ENCODE measurements at regions not wholly inside any gene's neighbourhood (a gene's known extent, or its start where the extent isn't known, plus 50 kb on each side); places are given as distances from the start of the nearest gene placed in this dataset.
"Not testable (repeated sequence)": the region's sequence is repeated elsewhere in the genome, so short reads cannot be mapped to it uniquely, and the experiment has no call there.

DNA sequence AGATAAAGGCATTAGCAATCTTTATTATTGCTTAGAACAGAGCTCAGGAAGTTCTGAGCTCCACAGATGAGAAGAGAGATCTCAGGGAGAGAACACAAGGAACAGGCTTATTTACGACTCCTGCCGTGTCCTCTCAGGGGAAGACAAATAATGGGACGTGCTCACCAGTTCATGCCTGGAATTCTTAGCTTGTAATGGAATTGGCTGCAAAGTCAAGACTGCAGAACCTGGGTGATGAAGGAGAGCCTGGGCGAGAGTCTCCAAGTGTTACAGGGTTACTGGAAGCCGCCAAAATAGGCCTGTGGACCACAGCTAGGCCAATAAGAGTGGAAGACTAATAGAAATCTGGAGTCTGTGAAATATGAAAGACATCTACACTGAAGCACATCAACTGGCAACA is 174.5 kb upstream of the ADAMTSL1 start:
- no peak for DNase-seq

DNA sequence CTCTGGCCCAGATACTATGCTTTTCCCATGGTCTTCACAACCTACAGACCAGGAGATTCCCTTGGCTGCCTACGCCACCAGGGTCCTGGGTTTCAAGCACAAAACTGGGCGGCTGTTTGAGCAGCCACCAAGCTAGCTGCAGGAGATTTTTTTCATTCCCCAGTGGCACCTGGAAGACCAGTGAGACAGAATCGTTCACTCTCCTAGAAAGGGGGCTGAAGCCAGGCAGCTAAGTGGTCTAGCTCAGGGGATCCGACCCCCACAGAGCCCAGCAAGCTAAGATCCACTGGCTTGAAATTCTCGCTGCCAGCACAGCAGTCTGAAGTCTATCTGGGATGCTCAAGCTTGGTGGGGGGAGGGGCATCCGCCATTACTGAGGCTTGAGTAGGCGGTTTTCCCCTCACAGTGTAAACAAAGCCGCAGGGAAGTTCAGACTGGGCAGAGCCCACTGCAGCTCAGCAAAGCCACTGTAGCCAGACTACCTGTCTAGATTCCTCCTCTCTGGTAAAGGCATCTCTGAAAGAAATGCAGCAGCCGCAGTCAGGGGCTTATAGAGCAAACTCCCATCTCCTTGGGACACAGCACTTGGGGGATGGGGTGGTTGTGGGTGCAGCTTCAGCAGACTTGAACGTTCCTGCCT is 168.7 kb upstream of the ADAMTSL1 start:
- DNase-seq = not testable (repeated sequence)

DNA sequence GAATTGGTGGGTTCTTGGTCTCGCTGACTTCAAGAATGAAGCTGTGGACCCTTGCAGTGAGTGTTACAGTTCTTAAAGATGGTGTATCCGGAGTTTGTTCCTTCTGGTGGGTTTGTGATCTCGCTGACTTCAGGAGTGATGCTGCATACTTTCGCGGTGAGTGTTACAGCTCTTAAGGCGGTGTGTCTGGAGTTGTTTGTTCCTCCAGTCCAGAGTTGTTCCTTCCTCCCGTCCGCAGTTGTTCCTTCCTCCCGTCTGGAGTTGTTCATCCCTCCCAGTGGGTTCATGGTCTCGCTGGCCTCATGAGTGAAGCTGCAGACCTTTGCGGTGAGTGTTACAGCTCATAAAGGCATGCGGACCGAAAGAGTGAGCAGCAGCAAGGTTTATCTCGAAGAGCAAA is 159.6 kb upstream of the ADAMTSL1 start:
- DNase-seq = no peak

DNA sequence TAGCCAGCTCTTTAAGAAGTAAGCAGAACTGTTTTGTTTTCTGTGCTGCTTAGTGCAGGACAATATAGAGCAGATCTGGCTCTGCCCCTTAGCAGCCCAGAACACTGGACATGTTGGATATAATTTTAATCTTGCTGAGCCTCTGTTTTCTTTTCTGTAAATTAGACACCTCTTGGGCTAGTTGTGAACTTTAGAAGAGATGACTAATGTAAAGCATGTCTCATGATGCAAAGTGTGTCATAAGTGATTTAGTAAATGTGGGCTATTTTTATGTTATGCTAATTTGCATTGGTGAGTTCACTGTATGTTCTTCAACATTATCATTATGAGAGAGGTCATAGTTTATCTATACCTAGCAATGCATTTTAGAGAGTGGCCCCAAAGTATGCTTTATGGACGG is 156.1 kb upstream of the ADAMTSL1 start:
- no peak for DNase-seq

DNA sequence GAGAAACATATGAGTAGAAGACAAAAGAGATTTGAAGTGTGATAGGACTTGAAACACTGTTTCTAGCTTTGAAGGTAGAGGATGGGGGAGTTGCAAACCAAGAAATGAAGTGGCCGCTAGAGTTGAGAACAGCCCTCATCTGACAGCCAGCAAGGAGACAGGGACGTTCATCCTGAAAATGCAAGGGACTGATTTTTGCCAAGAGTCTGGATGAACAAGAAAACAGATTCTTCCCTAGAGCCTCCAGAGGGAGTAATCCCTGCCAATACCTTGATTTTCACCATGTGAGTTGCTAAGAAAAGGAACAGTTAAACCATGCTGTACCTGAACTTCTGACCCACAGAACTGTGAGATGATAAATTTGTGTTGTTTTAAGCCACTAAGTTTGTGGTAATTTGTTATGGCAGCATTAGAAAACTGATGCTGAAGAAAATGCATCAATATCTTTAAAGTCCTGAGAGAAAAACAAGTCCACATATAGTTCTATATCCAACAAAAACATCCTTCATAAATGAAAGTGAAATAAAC is 154.0 kb upstream of the ADAMTSL1 start:
- no peak for DNase-seq

DNA sequence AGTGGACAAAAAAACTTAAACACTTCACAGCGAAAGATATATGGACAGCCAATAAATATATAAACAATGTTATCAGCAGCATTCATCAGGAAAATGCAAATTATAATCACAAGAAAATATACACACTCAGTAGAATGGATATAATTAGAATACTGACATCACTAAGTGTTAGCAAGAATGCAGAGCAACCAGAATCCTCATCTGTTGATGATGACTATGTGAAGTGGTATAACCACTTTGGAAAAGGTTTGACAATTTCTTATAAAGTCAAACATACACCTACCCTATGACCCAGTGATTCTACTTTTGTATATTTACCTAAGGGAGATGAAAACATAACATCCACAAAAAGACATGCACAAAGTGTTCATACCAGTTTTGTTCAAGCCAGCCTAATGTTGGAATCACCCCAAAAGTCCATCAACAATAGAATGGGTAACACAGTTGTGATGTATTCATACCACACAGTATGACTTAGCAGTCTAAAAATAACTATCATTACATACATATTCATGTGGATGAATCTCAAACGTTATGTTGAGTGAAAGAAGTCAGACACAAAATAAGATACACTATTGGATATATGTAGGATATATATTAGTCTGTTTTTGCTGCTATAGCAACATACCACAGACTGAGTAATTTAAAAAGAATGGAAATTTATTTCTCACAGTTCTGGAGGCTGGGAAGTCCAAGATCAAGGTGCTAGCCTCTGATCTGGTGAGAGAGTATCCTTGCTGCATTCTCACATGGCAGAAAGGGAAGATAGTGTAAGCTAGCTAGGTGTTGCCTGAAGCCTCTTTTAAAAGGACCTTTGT is 148.8 kb upstream of the ADAMTSL1 start:
- no peak for DNase-seq

DNA sequence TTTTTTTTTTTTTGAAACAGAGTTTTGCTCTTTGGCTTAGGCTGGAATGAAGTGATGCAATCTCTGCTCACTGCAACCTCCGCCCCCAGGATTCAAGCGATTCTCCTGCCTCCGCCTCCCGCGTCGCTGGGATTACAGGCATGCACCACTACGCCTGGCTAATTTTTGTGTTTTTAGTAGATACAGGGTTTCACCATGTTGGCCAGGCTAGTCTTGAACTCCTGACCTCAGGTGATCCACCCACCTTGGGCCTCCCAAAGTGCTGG is 148.3 kb upstream of the ADAMTSL1 start:
- DNase-seq = not testable (repeated sequence)

DNA sequence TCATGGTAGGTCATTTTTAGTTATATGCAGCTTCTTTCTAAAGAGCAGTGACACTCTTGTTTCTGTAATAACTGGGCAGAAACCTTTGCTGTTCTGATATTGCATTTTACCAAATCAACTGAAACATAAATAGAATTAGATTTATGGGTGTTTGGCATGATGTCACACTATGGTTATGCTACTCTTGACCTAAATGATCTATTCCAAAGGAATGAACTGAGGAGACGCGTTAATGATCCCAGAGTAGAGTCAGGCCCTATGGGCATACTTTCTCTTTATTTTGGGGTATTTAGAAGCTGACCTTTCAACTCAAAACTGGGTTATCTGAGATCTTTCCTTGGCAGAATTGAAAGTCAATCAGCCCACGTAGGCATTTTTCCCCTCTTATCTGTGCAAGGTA is 146.8 kb upstream of the ADAMTSL1 start:
- no peak for DNase-seq

DNA sequence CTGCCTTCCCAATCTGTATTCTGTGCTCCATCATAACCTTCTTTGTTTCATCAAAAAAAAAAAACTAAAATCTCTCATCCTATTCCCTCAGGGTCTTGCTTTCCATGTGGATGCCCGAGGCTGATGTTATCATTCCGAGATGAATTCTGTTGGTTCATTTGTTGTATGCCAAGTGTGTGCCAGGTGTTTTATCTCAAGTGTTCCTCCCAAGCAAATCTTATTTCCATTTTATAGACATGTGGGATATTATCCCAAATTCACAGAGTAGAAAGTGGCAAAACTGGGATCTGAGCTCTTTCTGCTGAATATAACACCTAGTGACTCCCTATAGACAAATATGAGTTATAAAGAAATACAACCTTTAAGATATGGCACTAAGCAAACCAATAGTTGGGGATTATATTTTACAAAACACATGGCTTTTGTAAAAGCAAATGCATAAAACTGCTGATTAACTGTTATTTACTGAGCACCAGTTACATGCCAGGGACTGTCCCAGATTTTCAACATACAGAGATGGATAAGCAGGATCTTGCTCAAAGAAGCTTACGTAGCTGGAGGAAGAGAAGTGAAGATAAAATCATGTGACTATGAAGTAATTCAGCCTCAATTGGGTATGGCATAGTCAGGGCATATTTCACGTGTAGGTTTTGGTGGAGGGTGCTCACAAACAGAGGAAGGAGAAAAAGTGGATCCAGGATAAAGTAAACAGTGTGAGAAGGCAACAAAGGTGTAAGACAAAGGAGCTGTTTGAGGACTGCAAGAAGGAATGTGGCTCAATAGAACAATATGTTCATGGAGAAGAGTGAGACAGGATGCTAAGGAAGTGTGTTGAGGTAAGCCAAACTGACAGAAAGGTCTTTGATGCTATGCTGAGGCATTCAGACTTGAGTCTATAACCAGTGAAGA is 143.3 kb upstream of the ADAMTSL1 start:
- DNase-seq = no peak

DNA sequence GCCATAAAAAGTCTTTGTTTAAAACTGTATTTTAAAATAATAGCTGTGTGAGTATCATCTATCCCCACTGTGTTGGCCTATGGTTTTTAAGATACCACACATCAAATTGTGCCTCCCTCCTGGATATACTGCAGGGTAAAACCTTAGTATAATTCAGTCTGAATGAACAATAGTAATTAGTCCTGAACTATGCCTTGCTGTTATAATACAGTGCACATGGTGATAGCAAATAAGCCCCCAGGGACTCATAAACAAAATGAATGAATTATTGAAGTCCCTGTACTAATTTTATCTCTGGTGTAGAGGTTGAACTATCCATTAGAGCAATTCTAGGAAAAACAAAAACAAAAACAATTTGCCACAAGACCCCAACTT is 142.7 kb upstream of the ADAMTSL1 start:
- no peak for DNase-seq

DNA sequence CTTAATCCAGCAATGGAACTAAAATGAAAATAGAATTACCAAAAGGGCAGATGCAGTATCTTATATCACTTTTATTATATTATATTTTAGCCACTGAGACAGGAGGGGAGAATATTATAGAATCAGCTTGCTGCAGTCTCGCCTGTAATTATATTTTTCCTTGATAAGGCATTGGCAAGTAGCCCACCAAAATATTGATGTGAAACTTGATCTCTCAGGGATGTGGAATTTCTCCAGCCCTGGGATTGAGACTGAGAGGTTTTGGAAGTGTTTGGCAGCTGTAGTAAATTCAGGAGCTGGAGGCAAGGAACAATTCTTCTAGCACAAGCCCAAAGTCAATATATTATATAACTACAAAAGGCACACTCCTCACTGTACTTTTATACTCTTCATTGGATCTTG is 142.1 kb upstream of the ADAMTSL1 start:
- DNase-seq = no peak

DNA sequence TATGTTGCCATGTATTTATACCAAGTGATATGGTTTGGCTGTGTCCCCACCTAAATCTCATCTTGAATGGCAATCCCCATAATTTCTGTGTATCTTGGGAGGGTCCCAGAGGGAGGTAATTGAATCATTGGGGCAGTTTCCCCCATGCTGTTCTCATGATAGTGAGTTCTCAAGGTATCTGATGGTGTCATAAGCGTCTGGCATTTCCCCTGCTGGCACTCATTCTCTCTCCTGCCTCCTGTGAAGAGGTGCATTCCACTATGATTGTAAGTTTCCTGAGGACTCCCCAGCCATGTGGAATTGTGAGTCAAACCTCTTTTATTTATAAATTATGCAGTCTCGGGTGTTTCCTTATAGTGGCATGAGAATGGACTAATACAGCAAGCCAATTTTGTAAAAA is 140.8 kb upstream of the ADAMTSL1 start:
- no peak for DNase-seq

DNA sequence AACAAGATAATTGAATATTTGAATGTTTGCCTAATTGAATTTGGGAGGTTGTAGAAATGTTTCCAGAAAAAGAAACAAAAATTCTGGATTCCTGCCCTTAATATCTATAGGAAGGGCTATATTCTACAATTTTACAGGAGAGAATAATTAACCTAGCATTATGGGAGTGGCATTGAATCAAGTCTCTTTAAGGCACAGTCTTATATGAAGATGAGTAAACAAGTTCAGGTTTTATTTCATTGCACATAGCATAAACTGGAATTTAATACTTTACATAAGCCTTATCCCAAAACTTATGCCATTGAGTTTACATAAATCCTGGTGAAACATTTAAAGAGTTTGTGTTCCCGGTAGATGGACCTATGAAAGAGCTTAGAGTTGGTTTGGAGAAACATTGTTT is 138.1 kb upstream of the ADAMTSL1 start:
- no peak for DNase-seq

DNA sequence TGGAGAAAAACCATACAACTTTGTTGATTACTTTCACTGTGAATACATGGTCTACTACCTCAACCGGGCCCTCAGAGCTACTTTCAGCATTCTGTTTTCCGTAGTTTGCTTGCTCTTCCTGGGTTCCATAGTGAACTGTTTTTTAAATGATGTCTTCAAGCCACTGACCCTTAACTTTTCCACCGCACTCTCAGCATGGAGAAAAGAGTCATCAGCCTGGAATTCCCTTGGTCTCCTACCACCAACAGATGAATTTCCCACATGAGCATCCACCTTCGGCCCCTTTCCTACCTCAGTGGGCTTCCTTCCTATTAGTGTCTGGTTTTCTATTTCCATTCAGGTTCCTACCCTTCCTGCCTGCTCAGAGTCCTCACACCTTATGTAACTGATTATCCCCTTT is 135.9 kb upstream of the ADAMTSL1 start:
- DNase-seq = no peak

DNA sequence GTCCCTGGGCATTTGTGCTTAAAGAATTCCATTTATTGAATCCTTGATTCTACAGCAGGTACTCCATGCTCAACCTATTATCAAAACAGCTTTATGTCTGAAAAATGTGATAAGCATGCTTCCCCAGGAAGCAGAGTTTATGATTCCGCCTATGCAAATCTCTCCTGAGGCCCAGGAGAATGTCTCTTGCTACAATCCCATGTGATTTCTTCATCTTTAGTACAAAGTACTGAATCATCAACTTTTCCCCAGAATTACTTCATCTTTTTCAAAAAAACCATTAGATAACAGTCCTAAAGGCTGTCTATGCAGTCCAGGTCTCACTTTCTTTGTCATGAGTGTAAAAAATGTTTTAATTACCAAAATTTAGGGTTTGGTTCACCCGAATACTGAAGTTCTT is 130.2 kb upstream of the ADAMTSL1 start:
- no peak for DNase-seq

DNA sequence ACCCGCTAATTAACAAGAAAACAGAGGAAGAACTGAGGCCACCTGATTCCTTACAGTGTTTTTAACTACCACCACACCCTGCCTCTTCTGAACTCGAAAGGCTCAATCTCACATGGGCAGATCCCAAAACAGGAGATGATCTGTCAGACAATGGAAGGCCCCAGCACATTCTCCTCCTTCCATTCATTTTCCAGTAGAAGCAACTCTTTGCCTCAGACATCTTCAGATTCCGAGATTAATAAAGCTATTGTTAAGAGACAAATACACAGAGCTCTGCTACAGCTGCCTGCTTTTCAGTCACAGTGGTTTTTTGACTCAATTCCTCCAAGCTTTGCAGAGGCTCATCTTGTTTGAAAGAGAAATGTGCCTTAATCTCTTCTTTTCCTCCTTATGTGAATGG is 127.2 kb upstream of the ADAMTSL1 start:
- DNase-seq = no peak

DNA sequence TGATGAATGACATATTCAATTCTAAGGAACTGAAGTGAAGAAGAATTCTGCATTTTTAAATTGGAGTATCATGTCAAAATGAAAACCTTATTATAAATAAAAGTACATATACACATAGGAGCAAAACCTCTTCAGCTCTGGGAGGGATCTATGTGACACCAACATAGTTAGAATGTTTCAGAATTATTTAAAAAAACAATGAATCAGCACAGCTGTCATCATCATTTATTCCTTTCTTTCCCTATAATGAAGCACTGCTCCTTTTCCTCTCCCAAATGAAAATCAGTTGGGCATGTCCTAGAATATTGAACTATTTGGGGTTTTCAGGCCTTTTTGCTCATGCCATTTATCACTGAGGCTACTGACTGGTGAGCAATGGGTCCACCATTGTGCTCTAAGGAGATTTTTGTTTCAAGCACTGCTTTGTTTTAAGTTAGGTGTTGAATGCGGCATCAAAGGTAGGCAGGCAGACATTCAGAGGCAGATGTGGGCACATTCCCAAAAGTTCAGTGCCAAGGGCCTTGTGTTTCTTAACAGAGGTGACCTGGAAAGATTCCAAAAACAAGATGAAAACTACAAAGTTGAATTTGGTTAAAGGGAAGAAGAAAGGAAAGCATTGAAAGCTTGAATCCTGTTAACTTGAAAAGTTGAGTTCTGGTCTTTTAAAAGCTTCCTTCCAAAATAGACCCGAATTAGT is 126.4 kb upstream of the ADAMTSL1 start:
- no peak for DNase-seq

DNA sequence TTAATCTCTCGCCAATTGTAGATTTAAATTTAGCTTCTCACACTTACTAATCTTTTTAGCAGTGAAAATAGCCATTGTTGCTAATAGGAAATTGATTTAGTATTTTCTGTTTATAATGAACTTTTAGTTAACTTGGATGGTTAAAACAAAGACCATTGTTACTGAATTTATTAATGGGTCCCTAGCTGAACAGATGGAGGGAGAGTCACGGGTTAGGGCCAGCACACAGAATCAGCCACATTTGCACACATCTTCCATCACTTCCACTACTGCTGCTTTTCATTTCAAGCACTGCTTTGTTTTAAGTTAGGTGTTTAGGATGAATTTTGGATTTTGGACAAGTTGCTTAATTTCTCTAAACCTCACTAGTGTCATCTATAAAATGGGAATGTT is 125.9 kb upstream of the ADAMTSL1 start:
- DNase-seq = no peak

DNA sequence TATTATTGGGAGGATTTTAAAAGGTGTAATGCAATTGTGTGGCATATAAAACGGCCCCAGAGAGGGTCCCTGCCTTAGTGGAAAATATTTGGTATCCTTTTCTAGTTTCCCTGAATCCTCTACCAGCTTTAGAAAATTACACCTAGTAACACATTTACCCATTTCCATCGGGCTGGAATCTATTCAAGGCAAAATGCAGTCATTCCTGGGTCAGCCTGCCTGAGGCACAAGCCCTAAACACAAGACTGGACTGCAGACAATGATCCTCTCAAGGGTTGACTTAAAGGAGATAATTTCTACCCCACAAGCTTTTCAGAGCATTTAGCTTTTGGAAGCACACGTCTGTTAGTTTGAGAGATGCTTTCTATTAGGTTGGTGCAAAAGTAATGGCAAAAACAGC is 124.4 kb upstream of the ADAMTSL1 start:
- DNase-seq = no peak

DNA sequence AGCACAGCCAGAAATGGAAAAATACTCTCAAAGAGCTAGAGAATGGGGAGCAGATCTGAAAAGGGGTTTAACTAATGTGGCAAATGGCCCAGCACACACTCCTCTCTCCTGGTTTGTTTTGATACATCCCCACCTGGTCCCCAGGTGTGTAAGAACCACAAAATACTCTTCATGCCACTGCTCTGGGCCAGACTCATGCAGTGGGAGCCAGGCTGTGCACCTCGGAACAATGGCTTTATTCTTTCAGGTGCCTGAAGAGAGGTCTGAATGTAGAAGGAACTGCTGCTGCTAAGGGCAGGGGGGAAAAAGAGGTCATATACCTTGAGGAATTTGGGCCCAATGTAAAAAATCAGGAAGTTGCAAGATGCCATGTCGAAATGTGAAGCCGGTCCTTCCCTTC is 123.9 kb upstream of the ADAMTSL1 start:
- DNase-seq = no peak

DNA sequence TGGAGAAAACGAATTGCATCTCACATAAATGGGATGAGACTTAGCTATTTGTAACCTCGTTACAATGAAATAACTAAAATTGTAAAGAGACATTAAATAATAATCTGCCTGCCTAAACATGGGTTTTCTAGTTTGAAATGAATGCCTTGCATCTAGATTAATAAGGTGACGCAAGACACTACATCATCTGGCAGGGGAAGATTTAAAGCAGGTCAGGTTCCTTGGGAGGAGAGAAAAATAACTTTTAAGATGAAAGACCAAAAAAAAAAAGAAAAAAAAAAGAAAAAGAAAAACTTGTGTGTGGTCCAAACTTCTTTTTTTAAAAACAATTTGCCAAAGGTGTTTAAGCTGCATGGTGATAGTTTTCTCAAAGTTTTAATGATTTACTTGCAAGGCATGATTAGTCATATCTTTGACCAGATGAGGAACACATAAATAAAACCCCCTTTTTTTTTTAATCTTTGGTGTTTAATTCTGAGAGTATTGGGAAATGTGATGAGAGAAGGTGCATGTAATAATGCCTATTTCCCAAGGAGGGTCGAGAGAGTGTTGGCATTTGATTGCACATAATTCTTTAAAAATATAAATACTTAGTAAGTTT is 122.9 kb upstream of the ADAMTSL1 start:
- DNase-seq = no peak

DNA sequence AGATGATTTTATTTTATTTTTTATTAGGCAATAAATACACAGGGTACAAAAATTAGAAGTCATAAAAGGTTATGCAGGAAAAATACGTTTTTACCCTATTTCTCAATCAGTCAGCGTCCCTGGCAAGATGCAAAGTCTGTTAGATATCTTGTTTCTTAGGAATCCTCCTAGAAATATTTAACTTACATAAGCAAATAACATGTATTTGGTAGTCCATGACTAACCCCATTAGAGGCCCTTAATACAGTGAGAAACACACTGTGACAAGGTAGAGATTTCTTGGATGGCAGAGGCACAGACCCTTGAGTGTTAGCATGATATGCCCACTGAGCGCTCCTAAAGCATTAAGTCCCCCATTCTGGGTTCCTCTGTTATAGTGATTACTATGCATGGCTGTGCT is 121.2 kb upstream of the ADAMTSL1 start:
- DNase-seq = no peak

DNA sequence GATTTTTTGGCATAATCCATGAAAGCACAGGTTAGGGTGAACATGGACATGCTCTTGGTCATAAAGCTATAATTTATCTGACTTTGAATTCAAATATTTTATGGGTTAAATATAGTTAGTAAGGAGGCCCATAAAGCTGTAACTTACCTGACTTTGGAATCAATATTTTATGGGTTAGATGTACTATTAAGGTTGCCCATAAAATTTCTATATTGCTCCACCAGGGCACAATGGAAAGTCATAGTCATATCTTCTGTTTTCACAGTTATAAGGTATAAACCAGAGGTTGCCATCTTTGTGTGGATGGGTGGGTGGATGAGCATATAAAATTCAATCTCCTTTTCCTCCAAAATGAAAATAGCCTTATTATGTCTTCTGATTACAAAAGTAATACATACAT is 120.5 kb upstream of the ADAMTSL1 start:
- no peak for DNase-seq

Data from activated T-cell treated with anti-CD3 and anti-CD28 coated beads, Interleukin-2, amount 50 U/mL, for 1 hour (primary cell).